IMR-90 (cell line): ENCODE measurements at regions not wholly inside any gene's neighbourhood (a gene's known extent, or its start where the extent isn't known, plus 50 kb on each side); places are given as distances from the start of the nearest gene placed in this dataset.

Source experiments
- ATAC-seq: fragments of 200-7000 bp; cut with Tn5 transposase; 2 replicates; pipeline ENCODE4 v1.9.1; 2020; ENCODE audit warnings: low read depth, mild to moderate bottlenecking, moderate library complexity
- BruUV-seq: library from RNA; stranded (reverse); fragments of 400-500 nt; replicated peaks from 2 replicates; lab custom pipeline; 2021; lab: Mats Ljungman, UMichigan
- CTCF ChIA-PET: fragments of 300-600 bp; formaldehyde crosslinking; extraction: SDS; loops from one replicate; lab custom pipeline; 2021; ENCODE audit warnings: antibody characterized with exemption; lab: Yijun Ruan, JAX
- POLR2A ChIA-PET: fragments of 300-600 bp; sonication (Branson Sonifier 250); formaldehyde crosslinking; loops from one replicate; lab custom pipeline; 2022; ENCODE audit warnings: antibody characterized with exemption; ENCODE audit not compliant: unreplicated experiment; lab: Charles Lee
- DNase-seq: peaks from one replicate; pipeline ENCODE4 v3.0.0; 2013
- H2AFZ ChIP-seq: replicated peaks from 2 replicates; pipeline ENCODE3; 2013; ENCODE audit warnings: low read length, mild to moderate bottlenecking; ENCODE audit not compliant: poor library complexity
- H2AK5ac ChIP-seq: 2 replicates; pipeline ENCODE4 v1.6.1; 2013; ENCODE audit warnings: low read depth, low read length, inconsistent platforms
- H2AK9ac ChIP-seq: replicated peaks from 2 replicates; pipeline ENCODE3; 2013; ENCODE audit warnings: mild to moderate bottlenecking, low read depth, low read length, moderate library complexity; ENCODE audit not compliant: poor library complexity
- H2BK120ac ChIP-seq: 2 replicates; pipeline ENCODE4 v1.6.1; 2013; ENCODE audit warnings: low read depth, low read length, inconsistent platforms
- H2BK15ac ChIP-seq: 3 replicates; pipeline ENCODE4 v1.6.1; 2013; ENCODE audit warnings: low read depth, low read length, inconsistent platforms
- H2BK20ac ChIP-seq: 2 replicates; pipeline ENCODE4 v1.6.1; 2013; ENCODE audit warnings: low read depth, mild to moderate bottlenecking, inconsistent platforms, low read length, moderate library complexity
- H2BK5ac ChIP-seq: 2 replicates; pipeline ENCODE4 v1.6.1; 2013; ENCODE audit warnings: mild to moderate bottlenecking, low read depth, low read length, inconsistent platforms; ENCODE audit not compliant: poor library complexity, severe bottlenecking
- H3K14ac ChIP-seq: replicated peaks from 2 replicates; pipeline ENCODE4 v1.6.1; 2013; ENCODE audit warnings: low read depth, low read length, inconsistent platforms
- H3K18ac ChIP-seq: 2 replicates; pipeline ENCODE4 v1.6.1; 2013; ENCODE audit warnings: low read depth, low read length, control low read depth
- H3K23ac ChIP-seq: 2 replicates; pipeline ENCODE4 v1.6.1; 2013; ENCODE audit warnings: low read depth, low read length, inconsistent platforms
- H3K27ac ChIP-seq: 2 replicates; pipeline ENCODE4 v1.5.1; 2013; ENCODE audit warnings: mild to moderate bottlenecking, control low read depth, low read length; ENCODE audit not compliant: insufficient read depth
- H3K27me3 ChIP-seq: 2 replicates; pipeline ENCODE4 v1.6.1; 2013; ENCODE audit warnings: low read length; ENCODE audit not compliant: control insufficient read depth, insufficient read depth
- H3K36me3 ChIP-seq: 2 replicates; pipeline ENCODE4 v1.6.1; 2013; ENCODE audit warnings: low read length, mixed read lengths; ENCODE audit not compliant: control insufficient read depth, insufficient read depth
- H3K4ac ChIP-seq: 2 replicates; pipeline ENCODE4 v1.6.1; 2013; ENCODE audit warnings: low read depth, low read length, inconsistent platforms
- H3K4me1 ChIP-seq: 2 replicates; pipeline ENCODE4 v1.6.1; 2013; ENCODE audit warnings: low read length, mixed read lengths; ENCODE audit not compliant: control insufficient read depth, insufficient read depth
- H3K4me2 ChIP-seq: 2 replicates; pipeline ENCODE4 v1.6.1; 2013; ENCODE audit warnings: low read depth, mild to moderate bottlenecking, control low read depth, low read length, moderate library complexity
- H3K4me3 ChIP-seq: 2 replicates; pipeline ENCODE4 v1.5.1; 2013; ENCODE audit warnings: low read depth, mild to moderate bottlenecking, control low read depth, low read length, moderate library complexity; ENCODE audit not compliant: insufficient read depth
- H3K56ac ChIP-seq: 2 replicates; pipeline ENCODE4 v1.6.1; 2013; ENCODE audit warnings: low read length, inconsistent platforms; ENCODE audit not compliant: insufficient read depth; ENCODE audit errors: extremely low read depth
- H3K79me1 ChIP-seq, 2 experiments: 2 replicates each; pipeline ENCODE4 v1.6.1; 2013; ENCODE audit warnings: low read length in 2 of 2, inconsistent platforms in 1 of 2, low read depth in 1 of 2
- H3K9ac ChIP-seq: 2 replicates; pipeline ENCODE4 v1.6.1; 2013; ENCODE audit warnings: low read depth, low read length, control low read depth
- H3K9me1 ChIP-seq: 2 replicates; pipeline ENCODE4 v1.6.1; 2013; ENCODE audit warnings: low read length, inconsistent platforms; ENCODE audit not compliant: insufficient read depth
- H3K9me3 ChIP-seq: 2 replicates; pipeline ENCODE4 v1.6.1; 2013; ENCODE audit warnings: low read length; ENCODE audit not compliant: control insufficient read depth, insufficient read depth
- H4K20me1 ChIP-seq: 2 replicates; pipeline ENCODE4 v1.6.1; 2013; ENCODE audit warnings: low read length, inconsistent platforms; ENCODE audit not compliant: insufficient read depth
- H4K5ac ChIP-seq: 2 replicates; pipeline ENCODE4 v1.6.1; 2013; ENCODE audit warnings: mild to moderate bottlenecking, low read depth, low read length, control low read depth
- H4K8ac ChIP-seq, 2 experiments: 2 replicates each; pipeline ENCODE4 v1.6.1; 2013; ENCODE audit warnings: low read depth in 2 of 2, low read length in 2 of 2, control low read depth in 1 of 2, inconsistent platforms in 1 of 2
- H4K91ac ChIP-seq: 2 replicates; pipeline ENCODE4 v1.6.1; 2013; ENCODE audit warnings: low read depth, low read length, inconsistent platforms; ENCODE audit not compliant: insufficient read depth
- CHD1 ChIP-seq: IDR thresholded peaks from 2 replicates; pipeline ENCODE4 v1.6.1; 2012; ENCODE audit warnings: low read depth, low read length, improper control_type of control experiment
- MAFK ChIP-seq: IDR thresholded peaks from 2 replicates; pipeline ENCODE4 v1.6.1; 2012; ENCODE audit warnings: low read depth, low read length, improper control_type of control experiment
- RAD21 ChIP-seq: IDR thresholded peaks from 2 replicates; pipeline ENCODE4 v1.6.1; 2012; ENCODE audit warnings: low read length, improper control_type of control experiment
- SMC3 ChIP-seq: fragments of 150-350 bp; IDR thresholded peaks from 2 replicates; pipeline ENCODE4 v1.6.1; 2016; ENCODE audit warnings: low read depth, mild to moderate bottlenecking, antibody characterized with exemption, low read length, moderate library complexity
- dilution Hi-C: fragments of 300-500 bp; cut with HindIII; formaldehyde crosslinking; loops from one replicate; pipeline ENCODE4 v1.14.3; 2018; ENCODE audit warnings: low sequenced_read_pairs; ENCODE audit not compliant: unreplicated experiment
- in situ Hi-C: fragments of 300-500 bp; cut with MboI; formaldehyde crosslinking; loops from 3 replicates; pipeline ENCODE4 v1.14.3; 2019; ENCODE audit warnings: low sequenced_read_pairs, inconsistent platforms, mixed read lengths
- intact Hi-C: fragments of 100-400 bp; cut with micrococcal nuclease; formaldehyde crosslinking; loops from 2 replicates; pipeline ENCODE4 v1.10.0; 2022

GRCh38 chr9:115207003-115207836 lies 89.3 kb upstream of the TNC start (continued):
- TF ChIP-seq CHD1 = no peak

GRCh38 chr9:115208501-115208900 lies 90.5 kb upstream of the TNC start:
- Histone ChIP-seq H3K23ac (no peak overlapping the region), H3K9me3 (no peaks in the 10 kb centered on the region), H3K9me1 (peaks cover 8% of the 10 kb centered on the region; the same call in 1 of the 2 replicates), H3K56ac (no peak overlapping the region), H3K4me3 (no peak overlapping the region), H3K27ac (no peak overlapping the region), H3K4me1 (peaks cover 28% of the 10 kb centered on the region), H2AFZ (no peak overlapping the region), H4K8ac (peak overlapping the region; percentile 13 to 65; a peak in 1 of 4 replicates), H2BK120ac (peak overlapping the region; percentile 85), H3K79me1 (no peaks in the 10 kb centered on the region), H2AK9ac (no peak overlapping the region), H3K36me3 (no peaks in the 10 kb centered on the region), H4K91ac (peak overlapping the region; percentile 2; the same call in 1 of the 2 replicates), H3K18ac (peak overlapping the region; percentile 92; the same call in 1 of the 2 replicates), H3K9ac (no peak overlapping the region), H2BK15ac (peak overlapping the region; percentile 46; the same call in 2 of the 3 replicates), H4K5ac (peak overlapping the region; percentile 48; the same call in 1 of the 2 replicates), H3K4ac (peak overlapping the region; percentile 83; the same call in 1 of the 2 replicates), H2BK20ac (peak overlapping the region; percentile 73), H2BK5ac (no peak overlapping the region), H3K4me2 (no peak overlapping the region), H4K20me1 (no peaks in the 10 kb centered on the region), H3K14ac (no peak overlapping the region), H3K27me3 (no peaks in the 10 kb centered on the region), H2AK5ac (no peak overlapping the region; the same call in 1 of the 2 replicates)
- BruUV-seq = no TSS peak
- in situ Hi-C loops (no loop called here), dilution Hi-C loops (no loop called here), intact Hi-C loops (loop anchor here (5.0 to 10.0 kb wide), 2 partner anchors 166 to 171 kb away; no protein-coding TSS in a partner anchor)
- TF ChIP-seq SMC3 = no peak
- no peak for TF ChIP-seq RAD21
- TF ChIP-seq MAFK = peak; percentile 54; the same call in 1 of the 2 replicates
- no peak for ATAC-seq
- peak; percentile 70 for DNase-seq
- ChIA-PET POLR2A (no interaction called here), CTCF (no interaction called here)
